ENCODE measurements at regions not wholly inside any gene's neighbourhood (a gene's known extent, or its start where the extent isn't known, plus 50 kb on each side); places are given as distances from the start of the nearest gene placed in this dataset.

GRCh38 chr13:105311094-105311493 lies 1224.4 kb downstream of the EFNB2 start:
- DNase-seq (ENCODE audit: insufficient read length), result no peak
- TF ChIP-seq POLR2AphosphoS5 (IDR thresholded peaks at IDR 0.05; ENCODE audit: low read depth, low read length) (no peak), TAF1 (IDR thresholded peaks at IDR 0.05; ENCODE audit: borderline replicate concordance, low read depth, low read length) (no peak), POLR2A (IDR thresholded peaks at IDR 0.05; ENCODE audit: low read depth, low read length) (no peak)
- FAIRE-seq, result no peak

DNA sequence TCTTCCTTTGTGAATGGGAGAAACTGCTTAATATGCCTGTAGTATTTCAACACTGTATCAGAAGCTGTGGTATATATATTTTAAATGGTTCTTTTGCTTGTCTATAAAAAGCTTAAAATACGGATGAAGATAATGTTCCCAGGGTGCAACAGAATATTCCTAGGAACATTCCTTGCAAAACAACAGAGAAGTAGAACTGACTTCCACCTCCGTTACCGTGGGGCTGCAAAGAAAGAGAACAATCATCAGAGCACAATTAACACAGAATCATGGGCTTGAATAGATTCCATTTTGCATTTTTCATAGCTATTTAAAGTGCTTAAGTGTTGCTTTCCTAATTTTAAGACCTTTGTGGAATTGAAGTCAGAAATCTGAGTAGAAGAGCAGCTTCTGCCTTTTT lies 1227.7 kb downstream of the EFNB2 start:
- FAIRE-seq (no peak), DNase-seq (ENCODE audit: insufficient read length) (no peak)
- TF ChIP-seq TAF1 (IDR thresholded peaks at IDR 0.05; ENCODE audit: borderline replicate concordance, low read depth, low read length) (no peak), POLR2A (IDR thresholded peaks at IDR 0.05; ENCODE audit: low read depth, low read length) (no peak), POLR2AphosphoS5 (IDR thresholded peaks at IDR 0.05; ENCODE audit: low read depth, low read length) (no peak)

- FAIRE-seq (no peak), DNase-seq (ENCODE audit: insufficient read length) (no peak)
- no peak for TF ChIP-seq TAF1 (IDR thresholded peaks at IDR 0.05; ENCODE audit: borderline replicate concordance, low read depth, low read length)
- no peak for TF ChIP-seq POLR2A (IDR thresholded peaks at IDR 0.05; ENCODE audit: low read depth, low read length)
- TF ChIP-seq POLR2AphosphoS5 (IDR thresholded peaks at IDR 0.05; ENCODE audit: low read depth, low read length), result no peak
These were observed 1237.6 kb downstream of the EFNB2 start for GRCh38 chr13:105297839-105298238.

DNA sequence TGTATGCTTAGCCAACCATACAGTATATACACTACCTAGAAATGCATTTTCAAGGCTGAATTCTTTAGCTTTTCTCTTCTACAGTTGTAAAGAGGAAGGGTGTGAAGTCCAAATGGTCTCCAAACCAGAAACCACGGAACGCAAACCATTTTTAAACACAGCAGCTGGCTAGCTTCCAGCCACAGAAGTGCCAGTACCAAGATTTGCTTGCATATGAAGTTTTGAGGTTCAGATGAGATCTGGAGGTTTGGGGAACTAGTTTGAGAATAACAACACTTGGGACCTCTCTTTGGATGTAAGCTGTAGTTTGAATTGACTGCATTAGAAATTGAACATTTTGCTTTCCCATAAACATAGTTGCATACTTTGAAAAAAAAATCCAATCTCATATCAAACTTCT lies 1243.5 kb downstream of the EFNB2 start:
- DNase-seq (ENCODE audit: insufficient read length), result no peak
- FAIRE-seq, result no peak
- TF ChIP-seq TAF1 (IDR thresholded peaks at IDR 0.05; ENCODE audit: borderline replicate concordance, low read depth, low read length), result no peak
- TF ChIP-seq POLR2AphosphoS5 (IDR thresholded peaks at IDR 0.05; ENCODE audit: low read depth, low read length), result no peak
- TF ChIP-seq POLR2A (IDR thresholded peaks at IDR 0.05; ENCODE audit: low read depth, low read length), result no peak

DNA sequence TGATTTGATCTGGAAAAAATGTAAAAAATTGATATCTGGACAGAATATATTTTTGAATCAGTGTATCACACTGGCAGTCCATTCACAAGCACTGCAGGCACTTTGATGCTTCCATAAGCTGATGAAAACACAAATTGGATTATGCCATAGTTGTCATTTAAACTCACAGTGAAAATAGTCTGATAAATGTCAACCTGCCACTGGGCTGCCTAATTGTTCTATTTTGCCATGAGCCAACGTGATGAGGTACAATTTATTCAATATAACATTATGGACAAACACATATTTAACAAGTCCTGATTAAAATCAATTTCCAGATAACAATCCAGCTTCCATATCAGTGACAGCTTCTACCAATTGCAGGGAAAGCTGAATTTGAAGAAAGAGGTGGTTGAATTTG lies 1244.9 kb downstream of the EFNB2 start:
- TF ChIP-seq POLR2AphosphoS5 (IDR thresholded peaks at IDR 0.05; ENCODE audit: low read depth, low read length), result no peak
- DNase-seq (ENCODE audit: insufficient read length), result no peak
- FAIRE-seq, result no peak

DNA sequence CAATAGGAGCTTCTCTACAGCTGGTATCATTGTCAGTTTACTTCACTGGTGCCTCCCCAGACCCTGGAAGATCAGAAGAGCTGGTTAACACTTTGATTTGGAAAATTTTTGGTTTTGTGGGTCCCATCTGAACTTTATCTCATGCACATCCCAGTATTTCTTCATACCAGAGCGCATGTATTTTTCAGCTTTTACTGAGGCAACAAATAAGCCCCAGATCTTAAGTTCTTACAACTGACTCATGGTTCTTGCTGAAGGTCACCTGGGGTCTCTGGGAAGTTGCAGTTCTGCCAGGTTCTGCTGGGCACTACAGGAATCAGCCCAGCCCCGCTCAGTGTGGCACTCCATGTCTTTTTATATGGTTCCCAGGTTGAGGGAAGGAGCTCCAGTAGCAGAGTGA lies 1249.9 kb downstream of the EFNB2 start:
- no peak for FAIRE-seq

GRCh38 chr13:105282406-105283285 lies 1252.8 kb downstream of the EFNB2 start:
- no peak for DNase-seq (ENCODE audit: insufficient read length)
- FAIRE-seq, result no peak
- no peak for TF ChIP-seq TAF1 (IDR thresholded peaks at IDR 0.05; ENCODE audit: borderline replicate concordance, low read depth, low read length)
- no peak for TF ChIP-seq POLR2A (IDR thresholded peaks at IDR 0.05; ENCODE audit: low read depth, low read length)

More for the DNA sequence above, 1249.9 kb downstream of the EFNB2 start:
- no peak for DNase-seq (ENCODE audit: insufficient read length)
- TF ChIP-seq POLR2A (IDR thresholded peaks at IDR 0.05; ENCODE audit: low read depth, low read length) (no peak), TAF1 (IDR thresholded peaks at IDR 0.05; ENCODE audit: borderline replicate concordance, low read depth, low read length) (no peak), POLR2AphosphoS5 (IDR thresholded peaks at IDR 0.05; ENCODE audit: low read depth, low read length) (no peak)

DNA sequence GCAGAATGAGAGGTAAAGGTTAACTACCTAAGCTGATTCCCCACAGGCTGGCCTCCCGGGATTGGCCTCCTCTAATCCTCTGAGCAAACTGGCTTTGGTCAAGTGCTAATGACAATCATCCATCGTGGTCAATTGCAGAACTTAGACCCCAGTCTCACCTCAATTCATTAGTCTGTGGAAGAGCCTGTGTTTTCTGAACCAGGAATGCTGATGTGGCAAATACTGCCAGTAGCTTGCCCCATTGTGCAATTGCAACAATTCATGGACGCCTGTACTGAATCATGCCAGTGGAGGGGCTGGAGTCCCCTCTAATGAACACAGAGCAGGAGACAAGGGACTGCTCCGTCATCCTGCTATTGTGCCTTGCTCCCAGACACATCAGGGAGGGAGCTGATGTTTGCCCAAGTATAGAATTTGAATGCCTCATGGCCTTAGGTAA lies 1256.5 kb downstream of the EFNB2 start:
- TF ChIP-seq POLR2A (IDR thresholded peaks at IDR 0.05; ENCODE audit: low read depth, low read length) (no peak), TAF1 (IDR thresholded peaks at IDR 0.05; ENCODE audit: borderline replicate concordance, low read depth, low read length) (no peak), POLR2AphosphoS5 (IDR thresholded peaks at IDR 0.05; ENCODE audit: low read depth, low read length) (no peak)

DNA sequence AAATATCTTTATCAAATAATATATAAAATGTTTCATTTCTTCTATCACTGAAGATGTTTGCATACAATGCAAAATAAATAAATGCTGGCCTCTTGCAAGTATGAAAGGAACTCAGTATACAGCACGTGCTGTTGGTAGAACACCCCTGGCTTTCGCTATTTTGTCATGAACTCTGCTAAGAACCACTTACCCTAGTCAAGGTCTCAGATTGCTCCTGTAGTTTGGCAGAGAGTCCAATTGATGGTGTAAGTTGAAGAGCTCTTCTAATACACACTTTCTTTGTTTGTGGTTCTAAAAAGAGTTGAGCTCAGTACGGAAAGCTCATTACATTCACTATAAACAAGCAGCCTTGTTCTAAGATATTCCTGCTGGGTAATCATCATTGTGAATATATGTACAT lies 1258.9 kb downstream of the EFNB2 start:
- DNase-seq (ENCODE audit: insufficient read length), result no peak
- no peak for FAIRE-seq
- TF ChIP-seq POLR2A (IDR thresholded peaks at IDR 0.05; ENCODE audit: low read depth, low read length) (no peak), POLR2AphosphoS5 (IDR thresholded peaks at IDR 0.05; ENCODE audit: low read depth, low read length) (no peak), TAF1 (IDR thresholded peaks at IDR 0.05; ENCODE audit: borderline replicate concordance, low read depth, low read length) (no peak)

More for the DNA sequence above, 1256.5 kb downstream of the EFNB2 start:
- DNase-seq (ENCODE audit: insufficient read length) (no peak), FAIRE-seq (no peak)

- DNase-seq (ENCODE audit: insufficient read length) (no peak), FAIRE-seq (no peak)
- TF ChIP-seq POLR2A (IDR thresholded peaks at IDR 0.05; ENCODE audit: low read depth, low read length) (no peak), POLR2AphosphoS5 (IDR thresholded peaks at IDR 0.05; ENCODE audit: low read depth, low read length) (no peak), TAF1 (IDR thresholded peaks at IDR 0.05; ENCODE audit: borderline replicate concordance, low read depth, low read length) (no peak)
These were observed 1261.7 kb downstream of the EFNB2 start for GRCh38 chr13:105273665-105274222.

- FAIRE-seq (no peak), DNase-seq (ENCODE audit: insufficient read length) (no peak)
- TF ChIP-seq POLR2A (IDR thresholded peaks at IDR 0.05; ENCODE audit: low read depth, low read length), result no peak
- TF ChIP-seq POLR2AphosphoS5 (IDR thresholded peaks at IDR 0.05; ENCODE audit: low read depth, low read length), result no peak
- no peak for TF ChIP-seq TAF1 (IDR thresholded peaks at IDR 0.05; ENCODE audit: borderline replicate concordance, low read depth, low read length)
These were observed 1262.5 kb downstream of the EFNB2 start for GRCh38 chr13:105272660-105273631.

All from GM12892 (cell line).